ENCODE measurements at regions not wholly inside any gene's neighbourhood (a gene's known extent, or its start where the extent isn't known, plus 50 kb on each side); places are given as distances from the start of the nearest gene placed in this dataset.

DNA sequence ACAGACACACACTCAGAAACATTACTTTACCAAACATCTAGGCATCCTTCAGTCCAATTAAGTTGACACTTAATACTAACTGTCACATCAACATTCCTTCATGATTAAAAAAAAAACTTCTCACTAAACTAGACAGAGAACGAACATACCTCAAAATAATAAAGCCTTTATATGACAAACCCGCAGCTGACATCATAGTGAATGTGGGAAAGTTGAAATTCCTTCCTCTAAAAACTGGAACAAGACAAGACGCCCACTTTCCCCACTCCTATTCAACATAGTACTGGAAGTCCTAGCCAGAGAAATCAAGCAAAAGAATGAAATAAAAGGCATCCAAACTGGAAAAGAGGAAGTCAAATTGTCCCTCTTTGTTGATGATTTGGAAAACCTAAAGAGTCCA, 96.9 kb upstream of the PPP1R9A start:
- TF ChIP-seq POLR2A (IDR thresholded peaks at IDR 0.05) (no peak), POLR2AphosphoS5 (IDR thresholded peaks at IDR 0.05) (no peak), EP300 (IDR thresholded peaks at IDR 0.05) (no peak)
- TF ChIP-seq, protein P1, sequence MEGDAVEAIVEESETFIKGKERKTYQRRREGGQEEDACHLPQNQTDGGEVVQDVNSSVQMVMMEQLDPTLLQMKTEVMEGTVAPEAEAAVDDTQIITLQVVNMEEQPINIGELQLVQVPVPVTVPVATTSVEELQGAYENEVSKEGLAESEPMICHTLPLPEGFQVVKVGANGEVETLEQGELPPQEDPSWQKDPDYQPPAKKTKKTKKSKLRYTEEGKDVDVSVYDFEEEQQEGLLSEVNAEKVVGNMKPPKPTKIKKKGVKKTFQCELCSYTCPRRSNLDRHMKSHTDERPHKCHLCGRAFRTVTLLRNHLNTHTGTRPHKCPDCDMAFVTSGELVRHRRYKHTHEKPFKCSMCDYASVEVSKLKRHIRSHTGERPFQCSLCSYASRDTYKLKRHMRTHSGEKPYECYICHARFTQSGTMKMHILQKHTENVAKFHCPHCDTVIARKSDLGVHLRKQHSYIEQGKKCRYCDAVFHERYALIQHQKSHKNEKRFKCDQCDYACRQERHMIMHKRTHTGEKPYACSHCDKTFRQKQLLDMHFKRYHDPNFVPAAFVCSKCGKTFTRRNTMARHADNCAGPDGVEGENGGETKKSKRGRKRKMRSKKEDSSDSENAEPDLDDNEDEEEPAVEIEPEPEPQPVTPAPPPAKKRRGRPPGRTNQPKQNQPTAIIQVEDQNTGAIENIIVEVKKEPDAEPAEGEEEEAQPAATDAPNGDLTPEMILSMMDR (IDR thresholded peaks at IDR 0.05): no peak
- Histone ChIP-seq H3K4me1 (no peaks in the 10 kb centered on the region), H3K27me3 (no peaks in the 10 kb centered on the region), H3K4me3 (no peak overlapping the region), H3K36me3 (no peaks in the 10 kb centered on the region), H3K9me3 (no peaks in the 10 kb centered on the region), H3K27ac (no peak overlapping the region)
- 65 to 76% methylated on average over 3 of the region's 3 CpGs for WGBS, 2 donors (ENCODE audit: low coverage in 1 of 2)
- ATAC-seq: no peak

DNA sequence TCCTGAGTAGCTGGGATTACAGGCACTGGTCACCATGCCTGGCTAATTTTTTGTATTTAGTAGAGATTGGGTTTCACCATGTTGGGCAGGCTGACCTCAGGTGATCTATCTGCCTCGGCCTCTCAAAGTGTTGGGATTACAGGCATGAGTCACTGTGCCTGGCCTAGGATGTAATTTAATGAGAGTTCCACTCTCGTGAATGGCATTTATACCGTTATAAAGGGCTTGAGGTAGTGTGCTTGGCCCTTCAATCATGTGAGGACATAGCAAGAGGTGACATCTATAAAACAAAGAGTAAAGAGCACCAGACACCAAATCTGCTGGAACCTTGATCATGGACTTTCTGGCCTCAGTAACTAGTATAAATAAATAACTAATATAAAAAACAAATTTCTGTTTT, 93.5 kb upstream of the PPP1R9A start:
- no peak overlapping the region for H3K4me3 ChIP-seq
- no peaks in the 10 kb centered on the region for H3K36me3 ChIP-seq
- H3K4me1 ChIP-seq: no peaks in the 10 kb centered on the region
- no peak for ATAC-seq
- H3K27ac ChIP-seq: no peak overlapping the region
- TF ChIP-seq POLR2A (IDR thresholded peaks at IDR 0.05) (no peak), POLR2AphosphoS5 (IDR thresholded peaks at IDR 0.05) (no peak), EP300 (IDR thresholded peaks at IDR 0.05) (no peak)
- TF ChIP-seq, protein P1 (IDR thresholded peaks at IDR 0.05): no peak
- peaks cover 0 to 18% (median 0%) of the 10 kb centered on the region in 3 donors for H3K9me3 ChIP-seq
- H3K27me3 ChIP-seq: no peaks in the 10 kb centered on the region
- WGBS, 2 donors (ENCODE audit: low coverage in 1 of 2): 73 to 82% methylated on average over 2 to 3 of the region's 3 CpGs

DNA sequence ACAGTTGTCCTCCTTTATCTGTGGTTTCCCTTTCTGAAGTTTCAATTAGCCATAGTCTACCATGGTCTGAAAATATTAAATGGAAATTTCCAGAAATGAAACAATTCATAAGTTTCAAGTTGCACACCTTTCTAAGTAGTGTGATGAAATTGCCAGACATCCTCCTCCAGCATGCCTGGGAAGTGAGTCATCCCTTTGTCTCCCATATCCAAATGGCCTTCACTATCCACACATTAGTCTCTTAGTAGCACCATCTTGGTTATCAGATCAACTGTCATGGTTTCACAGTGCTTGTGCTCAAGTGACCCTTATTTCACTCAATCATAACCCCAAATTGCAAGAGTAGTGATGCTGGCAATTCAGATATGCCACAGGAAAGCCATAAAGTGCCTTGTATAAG, 83.4 kb upstream of the PPP1R9A start:
- peaks cover 0 to 11% (median 0%) of the 10 kb centered on the region in 3 donors for H3K9me3 ChIP-seq
- H3K27ac ChIP-seq: no peak overlapping the region
- no peaks in the 10 kb centered on the region for H3K4me1 ChIP-seq
- H3K27me3 ChIP-seq: no peaks in the 10 kb centered on the region
- TF ChIP-seq POLR2A (IDR thresholded peaks at IDR 0.05) (no peak), POLR2AphosphoS5 (IDR thresholded peaks at IDR 0.05) (no peak), EP300 (IDR thresholded peaks at IDR 0.05) (no peak)
- TF ChIP-seq, protein P1 (IDR thresholded peaks at IDR 0.05): no peak
- no peak overlapping the region for H3K4me3 ChIP-seq
- no peaks in the 10 kb centered on the region for H3K36me3 ChIP-seq
- no peak for ATAC-seq

DNA sequence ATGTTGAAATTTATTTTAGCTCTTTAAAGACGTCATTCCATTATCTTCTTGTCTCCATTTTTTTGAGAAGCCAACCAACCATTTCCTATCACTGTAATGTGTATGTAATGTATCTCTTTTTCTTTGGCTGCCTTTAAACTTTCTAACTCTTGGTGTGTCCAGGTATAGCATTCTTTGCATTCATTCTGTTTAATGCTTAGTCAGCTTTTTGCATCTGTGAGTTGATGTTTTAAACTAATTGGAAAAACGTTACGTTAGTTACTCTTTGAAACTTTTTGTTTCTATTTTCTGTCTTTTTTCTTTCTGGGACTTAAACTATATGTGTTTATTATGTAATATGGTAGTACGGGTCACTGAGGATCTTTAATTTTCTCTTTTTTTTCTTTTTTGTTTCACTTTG, 77.4 kb upstream of the PPP1R9A start:
- TF ChIP-seq, protein P1 (IDR thresholded peaks at IDR 0.05): no peak
- no peak for TF ChIP-seq POLR2A (IDR thresholded peaks at IDR 0.05)
- no peak for TF ChIP-seq EP300 (IDR thresholded peaks at IDR 0.05)
- TF ChIP-seq POLR2AphosphoS5 (IDR thresholded peaks at IDR 0.05): no peak
- WGBS, 2 donors (ENCODE audit: low coverage in 1 of 2): 88 to 92% methylated on average over 4 of the region's 4 CpGs
- no peaks in the 10 kb centered on the region for H3K27me3 ChIP-seq
- H3K4me3 ChIP-seq: no peak overlapping the region
- H3K27ac ChIP-seq: no peak overlapping the region
- no peaks in the 10 kb centered on the region for H3K36me3 ChIP-seq
- no peaks in the 10 kb centered on the region for H3K4me1 ChIP-seq
- no peak for ATAC-seq
- peaks cover 0 to 20% (median 0%) of the 10 kb centered on the region in 3 donors for H3K9me3 ChIP-seq

DNA sequence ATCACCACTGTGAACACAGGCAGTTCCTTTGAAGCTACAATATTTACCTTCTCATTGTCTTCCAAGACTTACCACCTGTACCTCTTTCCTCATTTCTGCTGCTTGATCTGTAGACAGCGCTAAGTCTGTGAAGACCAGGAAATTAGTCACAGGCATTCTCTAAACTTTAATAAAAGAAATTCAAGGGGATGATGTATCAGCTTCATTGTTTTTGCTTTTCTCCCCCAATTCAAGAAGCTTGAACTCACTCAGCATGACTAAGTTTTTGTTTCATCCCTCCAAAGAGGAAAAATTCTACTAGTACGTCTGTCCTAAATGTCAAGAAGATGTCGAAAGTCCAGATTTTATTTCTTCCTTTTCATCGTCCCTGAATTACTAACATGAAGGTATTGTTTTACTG, 75.3 kb upstream of the PPP1R9A start:
- 84 to 86% methylated on average over 4 of the region's 4 CpGs for WGBS, 2 donors (ENCODE audit: low coverage in 1 of 2)
- no peak overlapping the region for H3K4me3 ChIP-seq
- H3K36me3 ChIP-seq: no peaks in the 10 kb centered on the region
- no peaks in the 10 kb centered on the region for H3K4me1 ChIP-seq
- TF ChIP-seq POLR2A (IDR thresholded peaks at IDR 0.05) (no peak), POLR2AphosphoS5 (IDR thresholded peaks at IDR 0.05) (no peak), EP300 (IDR thresholded peaks at IDR 0.05) (no peak)
- TF ChIP-seq, protein P1 (IDR thresholded peaks at IDR 0.05): no peak
- ATAC-seq: no peak
- peaks cover 0 to 18% (median 0%) of the 10 kb centered on the region in 3 donors for H3K9me3 ChIP-seq
- H3K27me3 ChIP-seq: no peaks in the 10 kb centered on the region
- H3K27ac ChIP-seq: no peak overlapping the region

Data from gastroesophageal sphincter (tissue), 4 donors.